Thoracic aorta (tissue), 2 donors: ENCODE measurements at regions not wholly inside any gene's neighbourhood (a gene's known extent, or its start where the extent isn't known, plus 50 kb on each side); places are given as distances from the start of the nearest gene placed in this dataset.

Experiments
- ATAC-seq: fragments of 150-250 bp; one replicate; pipeline ENCODE4 v1.8.0; 2017; ENCODE audit warnings: low read depth; ENCODE audit not compliant: insufficient number of reproducible peaks, low FRiP score
- DNase-seq: peaks from one replicate; pipeline ENCODE4 v3.0.0-alpha.2; 2020; ENCODE audit warnings: low spot score
- H3K27ac ChIP-seq, 2 donors: fragments of 200-600 bp; sonication (generic); 1 replicate in 1 of 2; 2 replicates in 1 of 2; pipeline ENCODE4 v1.5.1; 2016; ENCODE audit warnings: mild to moderate bottlenecking in 2 of 2, moderate library complexity in 2 of 2
- H3K27me3 ChIP-seq: fragments of 200-600 bp; sonication (generic); replicated peaks from 2 replicates; pipeline ENCODE4 v1.6.0; 2016; ENCODE audit warnings: mild to moderate bottlenecking; ENCODE audit not compliant: insufficient read depth
- H3K36me3 ChIP-seq: fragments of 200-600 bp; sonication (generic); one replicate; pipeline ENCODE4 v1.5.1; 2016
- H3K4me1 ChIP-seq, 2 donors: fragments of 200-600 bp; sonication (generic); 1 replicate in 1 of 2; 2 replicates in 1 of 2; pipeline versions ENCODE4 v1.5.1 to v1.6.0; 2016; ENCODE audit warnings: low read depth in 2 of 2, mild to moderate bottlenecking in 1 of 2; ENCODE audit not compliant: control insufficient read depth in 1 of 2
- H3K4me3 ChIP-seq: fragments of 200-600 bp; sonication (generic); 2 replicates; pipeline ENCODE4 v1.5.1; 2016; ENCODE audit warnings: mild to moderate bottlenecking
- H3K9me3 ChIP-seq: fragments of 200-600 bp; sonication (generic); 2 replicates; pipeline ENCODE4 v1.5.1; 2016
- TF ChIP-seq, protein P1 (sequence below): fragments of 200-600 bp; sonication (generic); IDR thresholded peaks from one replicate; pipeline ENCODE4 v1.5.1; 2019; ENCODE audit warnings: antibody characterized with exemption

DNA sequence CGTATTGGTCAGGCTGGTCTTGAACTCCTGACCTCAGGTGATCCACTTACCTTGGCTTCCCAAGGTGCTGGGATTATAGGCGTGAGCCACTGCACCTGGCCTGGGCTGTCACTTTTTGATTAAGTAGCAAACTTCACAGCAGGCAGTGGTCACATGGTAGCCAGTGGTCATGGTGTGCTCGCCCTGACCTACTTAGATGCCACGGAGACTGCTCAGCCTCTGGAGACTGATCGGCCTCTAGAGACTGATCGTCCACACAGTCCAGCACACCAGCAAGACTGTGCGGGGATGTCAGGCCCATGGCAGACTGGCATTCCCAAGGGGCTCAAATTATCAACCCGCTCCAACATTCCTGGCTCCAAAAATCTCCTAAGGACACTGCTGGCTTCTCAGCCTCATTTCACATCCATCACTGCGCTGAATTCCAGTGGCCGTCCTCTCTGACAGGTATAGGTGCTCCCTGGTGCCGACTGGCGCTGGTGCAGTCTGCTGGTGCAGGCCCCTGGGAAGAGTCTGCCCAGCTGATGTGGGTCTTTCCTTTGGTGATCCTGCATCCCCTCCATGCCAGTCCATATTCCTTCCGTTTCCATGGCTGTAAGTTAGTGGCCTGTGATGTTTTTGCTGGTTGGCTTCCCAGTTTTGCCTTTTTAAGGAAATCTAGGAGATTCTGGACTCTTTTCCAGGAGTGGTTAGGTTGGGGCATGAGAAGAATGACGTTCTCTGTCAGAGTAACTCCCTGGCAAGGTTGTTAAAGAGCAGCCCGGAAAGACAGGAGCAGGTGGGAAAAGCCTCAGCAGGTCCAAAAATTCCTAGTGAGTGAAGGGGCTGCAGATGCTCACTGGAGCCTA, 374.5 kb upstream of the HS6ST1 start:
- ATAC-seq: no peak
- no peak for DNase-seq
- TF ChIP-seq, protein P1, sequence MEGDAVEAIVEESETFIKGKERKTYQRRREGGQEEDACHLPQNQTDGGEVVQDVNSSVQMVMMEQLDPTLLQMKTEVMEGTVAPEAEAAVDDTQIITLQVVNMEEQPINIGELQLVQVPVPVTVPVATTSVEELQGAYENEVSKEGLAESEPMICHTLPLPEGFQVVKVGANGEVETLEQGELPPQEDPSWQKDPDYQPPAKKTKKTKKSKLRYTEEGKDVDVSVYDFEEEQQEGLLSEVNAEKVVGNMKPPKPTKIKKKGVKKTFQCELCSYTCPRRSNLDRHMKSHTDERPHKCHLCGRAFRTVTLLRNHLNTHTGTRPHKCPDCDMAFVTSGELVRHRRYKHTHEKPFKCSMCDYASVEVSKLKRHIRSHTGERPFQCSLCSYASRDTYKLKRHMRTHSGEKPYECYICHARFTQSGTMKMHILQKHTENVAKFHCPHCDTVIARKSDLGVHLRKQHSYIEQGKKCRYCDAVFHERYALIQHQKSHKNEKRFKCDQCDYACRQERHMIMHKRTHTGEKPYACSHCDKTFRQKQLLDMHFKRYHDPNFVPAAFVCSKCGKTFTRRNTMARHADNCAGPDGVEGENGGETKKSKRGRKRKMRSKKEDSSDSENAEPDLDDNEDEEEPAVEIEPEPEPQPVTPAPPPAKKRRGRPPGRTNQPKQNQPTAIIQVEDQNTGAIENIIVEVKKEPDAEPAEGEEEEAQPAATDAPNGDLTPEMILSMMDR: no peak
- Histone ChIP-seq H3K27ac (no peak overlapping the region), H3K4me3 (no peak overlapping the region), H3K36me3 (no peaks in the 10 kb centered on the region), H3K4me1 (peaks cover 3 to 10% of the 10 kb centered on the region in 2 donors), H3K9me3 (no peaks in the 10 kb centered on the region), H3K27me3 (no peaks in the 10 kb centered on the region)

DNA sequence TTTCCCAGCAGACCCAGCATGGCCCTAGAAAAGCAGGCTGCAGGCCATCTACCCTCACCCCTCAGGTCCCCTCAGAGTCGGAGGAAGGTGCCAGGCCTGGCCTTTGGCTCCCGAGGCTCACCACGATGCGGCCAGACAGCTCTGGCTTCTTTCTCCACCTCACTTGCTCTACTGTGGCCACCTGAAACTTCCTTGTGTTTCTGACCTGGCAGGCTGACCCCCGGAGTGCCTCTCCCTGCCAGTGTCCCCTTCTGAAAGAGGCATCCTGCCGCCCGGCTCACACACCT, 375.0 kb upstream of the HS6ST1 start:
- ATAC-seq (no peak), DNase-seq (no peak)
- Histone ChIP-seq H3K4me1 (peaks cover 3 to 10% of the 10 kb centered on the region in 2 donors), H3K27ac (no peak overlapping the region), H3K36me3 (no peaks in the 10 kb centered on the region), H3K4me3 (no peak overlapping the region), H3K9me3 (no peaks in the 10 kb centered on the region), H3K27me3 (no peaks in the 10 kb centered on the region)
- TF ChIP-seq, protein P1: no peak

DNA sequence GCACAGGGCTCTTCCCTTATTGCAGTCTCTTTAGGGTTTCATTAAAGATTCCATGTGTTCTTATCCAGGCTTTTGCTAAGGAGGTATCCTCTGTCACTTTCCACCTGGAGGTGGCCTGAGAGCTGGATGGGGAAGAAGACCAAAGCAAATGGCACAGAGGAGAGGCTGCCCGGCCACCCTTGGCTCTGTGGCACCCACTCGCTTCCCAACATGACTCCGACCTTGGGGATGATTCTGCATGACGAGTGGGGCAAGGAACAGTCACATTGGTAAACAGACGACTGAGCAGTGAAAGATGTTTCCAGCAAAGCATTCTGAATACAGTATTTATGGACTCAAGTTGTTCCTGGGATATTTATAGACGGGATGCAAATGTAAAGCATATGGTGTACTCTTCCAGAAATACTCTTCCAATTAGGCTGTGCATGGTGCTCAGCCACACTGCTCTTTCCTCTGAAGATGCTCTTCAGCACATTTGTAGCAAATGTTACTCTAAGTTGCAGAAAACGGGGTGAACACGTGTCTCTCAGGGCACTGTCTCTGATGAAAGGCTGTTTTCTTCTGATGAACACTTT, 377.1 kb upstream of the HS6ST1 start:
- no peaks in the 10 kb centered on the region for H3K27me3 ChIP-seq
- ATAC-seq: no peak
- DNase-seq: no peak
- TF ChIP-seq, protein P1: no peak
- H3K4me1 ChIP-seq: peaks cover 3 to 10% of the 10 kb centered on the region in 2 donors
- H3K9me3 ChIP-seq: no peaks in the 10 kb centered on the region
- H3K4me3 ChIP-seq: no peak overlapping the region
- no peak overlapping the region for H3K27ac ChIP-seq
- H3K36me3 ChIP-seq: no peaks in the 10 kb centered on the region

DNA sequence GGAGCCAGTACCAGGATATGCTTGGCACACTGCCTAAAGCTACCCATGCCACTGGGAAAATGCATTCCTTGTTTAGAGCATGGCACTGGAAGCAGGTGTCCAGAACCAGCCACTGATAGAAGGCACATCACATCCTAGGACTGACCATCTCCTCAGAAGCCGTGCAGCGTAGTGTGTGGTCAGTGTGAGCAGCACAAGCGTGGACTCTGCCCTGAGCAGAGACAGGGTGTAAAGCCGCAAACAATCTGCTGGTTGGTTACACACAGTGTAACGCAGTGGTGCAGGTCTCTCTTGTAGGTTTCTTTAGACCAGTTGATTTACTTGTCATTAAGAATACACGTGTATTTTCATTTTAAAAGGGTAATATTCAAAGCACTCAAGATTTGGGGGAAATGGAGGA, 377.8 kb upstream of the HS6ST1 start:
- Histone ChIP-seq H3K27me3 (no peaks in the 10 kb centered on the region), H3K4me3 (no peak overlapping the region), H3K27ac (no peak overlapping the region), H3K9me3 (no peaks in the 10 kb centered on the region), H3K36me3 (no peaks in the 10 kb centered on the region), H3K4me1 (peaks cover 3 to 10% of the 10 kb centered on the region in 2 donors)
- no peak for ATAC-seq
- TF ChIP-seq, protein P1: no peak
- no peak for DNase-seq

DNA sequence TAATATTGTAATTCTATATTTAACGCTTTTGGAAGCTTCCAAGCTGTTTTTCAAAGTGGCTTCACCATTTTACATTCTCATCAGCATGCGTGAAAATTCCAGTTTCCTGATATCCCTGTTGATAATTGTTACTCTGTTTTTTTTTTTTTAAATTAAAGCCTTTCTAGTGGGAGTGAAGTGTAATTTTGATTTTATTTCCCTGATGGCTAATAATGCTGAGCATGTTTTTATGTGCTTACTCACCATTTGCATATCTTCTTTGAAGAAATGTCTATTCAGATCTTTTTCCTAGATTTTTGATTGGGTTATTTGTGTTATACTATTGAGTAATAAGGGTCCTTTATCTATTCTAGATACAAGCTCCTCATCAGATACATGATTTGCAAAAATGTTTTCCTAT, 382.8 kb upstream of the HS6ST1 start:
- Histone ChIP-seq H3K4me1 (no peaks in the 10 kb centered on the region), H3K27ac (no peak overlapping the region), H3K27me3 (no peaks in the 10 kb centered on the region), H3K36me3 (no peaks in the 10 kb centered on the region), H3K4me3 (no peak overlapping the region), H3K9me3 (no peaks in the 10 kb centered on the region)
- DNase-seq: no peak
- ATAC-seq: no peak
- TF ChIP-seq, protein P1: no peak
